GM18519 (cell line): ENCODE measurements at regions not wholly inside any gene's neighbourhood (a gene's known extent, or its start where the extent isn't known, plus 50 kb on each side); places are given as distances from the start of the nearest gene placed in this dataset.
"Not testable (repeated sequence)": the region's sequence is repeated elsewhere in the genome, so short reads cannot be mapped to it uniquely, and the experiment has no call there.

Experiments used
- ATAC-seq: cut with Tn5 transposase; IDR thresholded peaks from one replicate; pipeline ENCODE4 v1.9.1; 2021; ENCODE audit warnings: mild to moderate bottlenecking, moderate library complexity; ENCODE audit not compliant: unreplicated experiment, low FRiP score

GRCh38 chr5:58312299-58312698 is 147.6 kb downstream of the PLK2 start:
- ATAC-seq: no peak

DNA sequence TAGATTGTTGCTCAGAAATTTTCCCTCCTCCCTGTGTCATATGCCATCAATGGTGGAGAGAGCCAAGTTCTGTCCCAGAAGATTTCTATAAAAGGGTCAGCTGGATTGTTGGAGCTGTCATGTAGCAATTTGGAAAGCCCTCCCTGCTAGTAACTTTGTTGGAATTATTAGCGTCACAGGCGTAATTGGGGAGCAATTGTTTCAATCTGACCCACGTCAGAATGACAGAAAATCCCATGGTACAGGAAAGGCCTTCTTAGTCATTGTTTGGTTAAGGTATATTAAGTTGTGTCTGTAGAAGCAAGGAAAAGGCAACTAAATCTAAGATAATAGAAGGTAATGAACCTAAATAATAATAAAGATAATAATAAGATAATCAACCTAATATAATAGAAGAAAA is 148.4 kb downstream of the PLK2 start:
- no peak for ATAC-seq

DNA sequence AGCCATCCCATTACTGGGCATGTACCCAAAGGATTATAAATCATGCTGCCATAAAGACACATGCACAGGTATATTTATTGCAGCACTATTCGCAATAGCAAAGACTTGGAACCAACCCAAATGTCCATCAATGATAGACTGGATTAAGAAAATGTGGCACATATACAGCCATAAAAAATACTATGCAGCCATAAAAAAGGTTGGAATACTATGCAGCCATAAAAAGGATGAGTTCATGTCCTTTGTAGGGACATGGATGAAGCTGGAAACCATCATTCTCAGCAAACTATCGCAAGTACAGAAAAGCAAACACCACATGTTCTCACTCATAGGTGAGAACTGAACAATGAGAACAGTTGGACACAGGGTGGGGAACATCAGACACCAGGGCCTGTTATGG is 151.5 kb downstream of the PLK2 start:
- ATAC-seq: not testable (repeated sequence)

- ATAC-seq: no peak
Measured at GRCh38 chr5:58300346-58300895, 159.5 kb downstream of the PLK2 start.

DNA sequence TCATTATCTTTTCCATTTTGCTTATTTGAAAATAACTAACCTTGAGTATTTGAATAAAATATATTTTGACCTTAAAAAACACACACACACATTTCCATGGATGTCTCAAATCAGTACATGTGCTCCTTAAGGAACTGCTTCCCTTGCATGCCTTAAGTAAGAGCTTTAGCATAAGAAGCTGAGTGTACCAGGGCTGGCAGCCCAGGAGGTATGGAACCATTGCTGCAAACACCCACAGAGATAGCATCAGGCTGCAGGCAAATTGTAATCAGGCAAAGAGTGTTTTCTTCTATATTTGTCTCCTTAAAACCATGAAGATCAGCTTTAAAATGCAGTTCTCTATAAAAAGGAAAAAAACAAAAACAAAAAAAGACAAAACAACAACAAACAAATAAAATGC is 160.6 kb downstream of the PLK2 start:
- ATAC-seq: no peak

GRCh38 chr5:58294598-58295305 is 165.1 kb downstream of the PLK2 start:
- ATAC-seq: peak; percentile 53

GRCh38 chr5:58288275-58288674 is 171.6 kb downstream of the PLK2 start:
- ATAC-seq: not testable (repeated sequence)

GRCh38 chr5:58286741-58287140 is 173.1 kb downstream of the PLK2 start:
- no peak for ATAC-seq

DNA sequence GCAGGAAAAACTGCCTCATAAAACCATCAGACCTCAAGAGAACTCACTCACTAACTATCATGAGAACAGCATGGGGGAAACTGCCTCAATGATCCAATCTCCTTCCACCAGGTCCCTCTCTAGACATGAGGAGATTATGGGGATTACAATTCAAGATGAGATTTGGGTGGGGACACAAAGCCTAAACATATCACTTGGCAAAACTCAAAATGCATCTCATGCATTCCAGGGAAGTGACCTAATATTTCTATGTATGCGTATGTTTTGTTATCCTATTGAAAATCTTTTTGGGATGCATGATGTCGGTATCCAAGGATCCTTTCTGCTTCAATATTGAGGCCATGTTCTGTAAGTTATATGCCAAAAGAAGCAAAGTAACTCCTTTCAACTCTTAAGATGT is 174.0 kb downstream of the PLK2 start:
- ATAC-seq: no peak

- ATAC-seq: no peak
Measured at GRCh38 chr5:58284886-58285285, 175.0 kb downstream of the PLK2 start.

- ATAC-seq: no peak
Measured at GRCh38 chr5:58281189-58281588, 178.7 kb downstream of the PLK2 start.

DNA sequence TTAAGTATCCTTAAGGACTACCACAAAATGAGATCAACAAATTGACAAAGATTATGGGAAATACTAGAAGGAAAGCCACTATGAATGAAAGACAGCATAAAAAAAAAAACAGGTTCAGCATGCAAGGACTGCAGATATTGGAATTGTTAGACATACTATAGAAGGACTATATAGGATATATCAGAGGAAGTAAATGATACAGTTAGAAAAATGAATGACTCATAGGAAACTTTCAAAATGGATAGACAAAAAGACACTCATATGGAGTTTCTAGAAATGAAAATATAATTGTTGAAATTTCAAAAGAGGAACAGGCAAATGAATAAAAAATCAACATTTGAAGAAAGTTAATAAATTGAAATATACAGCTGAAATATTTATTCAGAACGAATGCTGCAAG is 180.6 kb downstream of the PLK2 start:
- no peak for ATAC-seq

GRCh38 chr5:58276431-58276830 is 183.5 kb downstream of the PLK2 start:
- ATAC-seq: no peak

- no peak for ATAC-seq
Measured at GRCh38 chr5:58275516-58275915, 184.4 kb downstream of the PLK2 start.

GRCh38 chr5:58274191-58274590 is 185.7 kb downstream of the PLK2 start:
- ATAC-seq: no peak

GRCh38 chr5:58273711-58274110 is 186.2 kb downstream of the PLK2 start:
- ATAC-seq: no peak

DNA sequence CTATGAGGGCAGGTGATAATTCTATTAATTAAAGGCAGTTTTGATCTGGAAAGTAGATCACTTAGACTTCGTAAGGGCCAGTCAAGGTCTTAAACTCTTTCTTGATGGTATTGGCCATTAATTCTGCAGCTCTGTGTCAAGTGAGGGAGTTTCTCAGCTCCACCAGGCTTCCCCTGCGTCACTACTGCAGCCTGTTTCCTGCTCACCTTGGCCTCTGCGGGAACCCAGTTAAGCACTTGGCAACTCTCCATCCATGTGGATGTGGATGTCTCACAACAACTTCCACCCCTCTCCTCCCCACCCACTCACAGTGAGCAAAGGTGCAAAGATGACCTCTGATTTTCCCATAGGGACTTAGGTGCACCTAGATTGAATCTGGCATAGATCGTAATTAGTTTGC is 191.6 kb downstream of the PLK2 start:
- no peak for ATAC-seq

DNA sequence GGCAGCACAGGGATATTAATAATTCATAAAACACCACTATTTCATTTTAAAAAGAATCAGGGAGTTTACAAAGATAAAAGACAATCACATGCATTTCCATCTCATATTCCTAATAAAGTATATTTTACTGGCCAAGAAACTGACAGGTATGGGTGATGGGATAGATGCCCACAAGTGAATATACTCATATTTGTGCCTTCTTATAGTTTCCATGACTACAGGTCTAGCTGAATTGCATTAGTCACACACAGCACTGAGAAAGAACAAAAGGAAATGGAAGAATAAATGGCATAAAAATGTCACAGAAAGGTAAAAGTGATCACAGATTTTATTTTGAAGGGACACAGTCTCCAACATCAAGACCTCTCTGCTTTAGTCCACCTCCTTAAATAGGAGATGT is 193.5 kb downstream of the PLK2 start:
- no peak for ATAC-seq

GRCh38 chr5:58265246-58265930 is 194.5 kb downstream of the PLK2 start:
- no peak for ATAC-seq

GRCh38 chr5:58264276-58264675 is 195.6 kb downstream of the PLK2 start:
- ATAC-seq: no peak

- no peak for ATAC-seq
Measured at GRCh38 chr5:58263296-58263695, 196.6 kb downstream of the PLK2 start.

DNA sequence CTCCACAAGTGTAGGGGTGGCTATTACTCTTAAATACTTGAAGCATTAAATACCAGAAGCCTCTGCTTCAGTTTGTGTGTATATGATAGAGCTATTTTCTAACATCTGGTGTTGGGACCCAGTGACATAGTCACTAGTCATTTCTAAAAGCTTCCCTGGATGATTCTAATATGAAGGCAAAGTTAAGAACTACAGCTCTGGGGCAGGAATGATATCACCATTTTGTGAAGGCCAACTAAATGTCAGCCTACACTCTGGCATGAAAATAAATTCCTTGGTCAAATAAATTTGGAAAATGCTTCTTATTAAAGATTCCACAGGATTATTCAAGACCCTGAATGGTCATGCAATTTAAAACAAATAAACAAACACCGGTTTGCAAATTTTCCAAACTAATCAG is 197.7 kb downstream of the PLK2 start:
- ATAC-seq: no peak
